ENCODE measurements at regions not wholly inside any gene's neighbourhood (a gene's known extent, or its start where the extent isn't known, plus 50 kb on each side); places are given as distances from the start of the nearest gene placed in this dataset.

DNA sequence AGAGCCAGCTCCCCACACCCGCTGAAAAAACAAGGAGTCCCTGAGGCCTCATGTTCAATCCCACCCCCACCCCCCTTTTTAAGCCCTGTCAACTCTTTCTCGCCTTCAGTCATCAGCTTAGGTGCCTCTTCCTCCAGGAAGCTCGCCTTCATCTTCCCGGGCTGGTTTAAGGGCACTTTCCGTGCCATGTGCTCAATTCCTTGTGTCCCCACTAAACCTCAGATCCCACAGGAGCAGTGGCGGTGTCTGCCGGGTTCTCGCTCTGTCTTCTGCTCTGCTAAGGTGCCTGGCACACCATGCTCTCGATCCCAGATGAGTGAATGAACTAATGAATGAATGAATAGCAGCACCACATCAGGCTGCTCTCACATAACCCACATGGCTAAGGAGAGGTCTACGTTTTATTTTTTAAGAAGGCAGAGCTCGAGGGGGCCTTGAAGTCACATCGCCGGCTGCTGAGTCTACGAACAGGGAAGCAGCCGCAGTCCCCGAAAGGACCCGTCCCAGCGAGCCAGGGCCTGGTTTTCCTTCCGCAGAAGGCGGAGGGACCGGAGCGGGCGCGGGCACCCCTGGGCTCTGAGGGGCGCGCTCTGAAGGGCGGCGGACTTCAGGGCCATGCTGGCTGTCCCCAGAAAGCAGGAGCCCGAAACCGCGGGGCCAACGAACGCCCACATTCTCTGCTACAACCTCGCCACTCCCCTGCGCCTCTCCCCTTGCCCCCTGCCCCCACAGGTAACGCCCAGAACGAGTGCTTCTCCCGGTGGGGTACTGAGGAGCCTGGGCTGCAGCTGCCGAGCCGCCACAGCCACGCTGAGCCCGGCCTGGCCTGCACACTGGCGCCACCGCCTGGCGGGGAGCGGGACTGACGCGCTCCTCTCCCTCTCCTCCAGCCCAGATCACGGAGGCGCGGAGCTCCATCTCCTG is 73.4 kb upstream of the KCNMA1 start:
- peak; percentile 15 to 39 for DNase-seq (ENCODE audit: low read depth in 2 of 2, low spot score in 1 of 2)

DNA sequence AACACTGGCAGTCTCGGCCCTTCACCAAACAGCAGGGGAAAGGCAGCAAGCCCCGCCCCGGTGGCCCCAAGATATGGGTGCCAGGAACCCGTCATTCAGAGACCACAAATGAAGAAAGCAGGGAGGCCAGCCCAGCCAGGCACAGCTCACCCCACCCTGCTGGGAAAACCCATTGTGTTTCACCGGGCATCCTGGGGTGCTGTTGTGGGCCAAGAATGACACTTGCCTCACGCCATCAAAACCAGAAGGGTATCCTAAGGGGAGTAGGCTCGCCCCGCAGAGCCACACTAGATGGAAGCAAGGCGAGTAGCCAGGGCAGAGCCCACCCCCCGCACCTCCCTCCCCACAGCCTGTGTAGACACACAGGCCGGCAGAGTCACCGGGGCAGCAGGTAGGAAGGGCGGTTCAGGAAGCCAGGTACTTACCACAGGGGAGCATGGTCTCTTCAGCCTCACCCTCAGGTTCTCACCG is 72.5 kb upstream of the KCNMA1 start:
- no peak for DNase-seq (ENCODE audit: low read depth in 2 of 2, low spot score in 1 of 2)

DNA sequence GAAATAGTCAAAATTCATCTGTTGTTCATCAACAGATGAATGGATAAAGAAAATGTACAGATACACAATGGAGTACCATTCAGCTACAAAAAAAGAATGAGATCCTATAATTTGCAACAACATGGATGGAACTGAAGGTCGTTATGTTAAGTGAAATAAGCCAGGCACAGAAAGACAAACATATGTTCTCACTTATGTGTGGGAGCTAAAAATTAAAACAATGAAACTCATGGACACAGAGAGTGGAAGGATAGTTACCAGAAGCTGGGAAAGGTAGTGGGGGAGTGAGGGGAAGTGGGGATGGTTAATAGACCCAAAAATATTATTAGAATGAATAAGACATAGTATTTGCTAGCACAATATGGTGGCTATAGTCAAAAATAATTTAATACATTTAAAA is 70.0 kb upstream of the KCNMA1 start:
- DNase-seq (ENCODE audit: low read depth in 2 of 2, low spot score in 1 of 2): no peak

GRCh38 chr10:77702166-77702565 is 64.6 kb upstream of the KCNMA1 start:
- DNase-seq (ENCODE audit: low read depth in 2 of 2, low spot score in 1 of 2): no peak

DNA sequence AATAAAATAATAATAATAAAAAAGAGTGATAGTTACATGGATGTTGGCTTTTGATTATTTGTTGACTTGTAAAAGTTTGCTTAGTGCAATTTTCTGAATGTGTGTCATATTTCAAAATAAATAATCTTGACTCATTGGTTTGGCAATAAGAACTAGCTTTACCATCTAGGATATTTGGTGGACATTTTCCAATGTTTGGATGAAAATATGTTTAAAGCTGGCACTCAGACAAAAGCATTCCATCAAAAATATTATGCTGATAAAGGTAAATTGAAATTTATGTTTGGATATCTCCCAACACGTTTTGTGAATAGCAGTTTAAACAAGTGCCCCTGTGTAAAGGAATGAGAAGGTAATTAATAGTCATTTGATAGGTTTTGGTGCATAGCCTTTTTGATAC is 62.5 kb upstream of the KCNMA1 start:
- no peak for DNase-seq (ENCODE audit: low read depth in 2 of 2, low spot score in 1 of 2)

DNA sequence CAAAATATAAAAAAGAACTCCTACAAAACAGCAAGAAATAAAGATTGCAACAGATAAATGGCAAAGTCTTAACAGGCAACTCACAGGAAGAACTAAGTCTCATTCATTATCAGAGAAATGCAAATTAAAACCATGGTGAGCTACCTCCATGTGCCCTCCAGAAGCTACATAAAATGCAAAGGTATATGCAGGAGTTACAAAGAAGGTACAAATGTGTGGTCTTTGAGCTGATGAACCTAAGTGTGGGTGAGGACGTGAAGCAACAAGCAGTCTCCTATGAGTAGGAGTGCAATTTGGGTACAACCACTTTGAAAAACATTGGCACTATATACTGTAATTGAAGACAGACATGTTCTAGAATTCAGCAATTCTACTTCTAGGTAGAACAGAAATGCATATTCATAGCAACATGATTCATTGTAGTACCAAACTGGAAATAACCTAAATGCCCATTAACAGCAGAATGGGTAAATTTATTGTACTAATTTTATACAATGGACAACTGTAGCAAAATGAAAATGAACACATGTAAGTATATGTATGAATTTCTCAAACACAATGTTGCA is 61.6 kb upstream of the KCNMA1 start:
- DNase-seq (ENCODE audit: low read depth in 2 of 2, low spot score in 1 of 2): no peak

DNA sequence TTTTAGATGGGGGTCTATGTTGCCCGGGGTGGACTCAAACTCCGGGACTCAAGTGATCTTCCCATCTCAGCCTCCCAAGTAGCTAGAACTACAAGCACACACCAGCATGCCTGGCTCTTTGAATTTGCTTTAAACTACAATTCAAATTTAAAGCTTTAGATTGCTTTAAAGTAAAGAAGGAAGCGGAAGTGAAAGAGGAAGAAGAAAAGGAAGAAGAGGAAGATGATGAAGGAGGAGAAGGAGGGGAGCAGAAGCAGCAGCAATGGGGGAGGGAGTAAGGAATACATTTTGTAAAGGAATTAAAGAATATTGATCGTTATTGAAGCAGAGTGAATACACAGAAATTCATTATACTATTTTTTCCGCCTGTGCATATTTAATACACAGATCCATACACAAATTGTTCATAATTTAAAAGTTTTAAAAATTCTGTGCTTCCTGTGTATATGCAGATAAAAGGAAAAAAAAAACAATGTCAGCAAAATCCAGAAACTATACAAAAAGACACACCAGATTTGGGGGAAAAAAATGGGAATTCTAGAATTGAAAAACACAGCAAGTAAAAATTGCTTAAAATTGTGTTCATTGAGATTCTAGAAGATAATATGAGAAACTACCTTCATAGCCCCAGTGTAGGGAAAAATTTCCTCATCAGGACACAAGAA is 60.8 kb upstream of the KCNMA1 start:
- DNase-seq (ENCODE audit: low read depth in 2 of 2, low spot score in 1 of 2): no peak

DNA sequence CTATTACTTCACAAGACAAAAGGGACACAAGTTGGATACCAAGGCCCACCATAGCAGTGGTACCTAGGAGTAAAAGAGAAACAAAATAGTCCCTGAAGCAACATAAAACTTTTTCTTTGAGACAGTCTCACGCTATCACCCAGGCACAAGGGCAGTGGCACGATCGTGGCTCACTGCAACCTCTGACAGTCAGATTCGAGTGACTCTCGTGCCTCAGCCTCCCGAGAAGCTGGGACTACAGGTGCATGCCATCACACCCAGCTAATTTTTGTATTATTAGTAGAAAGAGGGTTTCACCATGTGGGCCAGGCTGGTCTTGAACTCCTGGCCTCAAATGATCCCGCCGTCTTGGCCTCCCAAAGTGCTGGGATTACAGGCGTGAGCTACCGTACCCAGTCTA is 59.0 kb upstream of the KCNMA1 start:
- DNase-seq (ENCODE audit: low read depth in 2 of 2, low spot score in 1 of 2): no peak

- no peak for DNase-seq (ENCODE audit: low read depth in 2 of 2, low spot score in 1 of 2)
Observed at GRCh38 chr10:77695186-77695585, 57.6 kb upstream of the KCNMA1 start.

- DNase-seq (ENCODE audit: low read depth in 2 of 2, low spot score in 1 of 2): no peak
Observed at GRCh38 chr10:77692782-77693181, 55.2 kb upstream of the KCNMA1 start.

DNA sequence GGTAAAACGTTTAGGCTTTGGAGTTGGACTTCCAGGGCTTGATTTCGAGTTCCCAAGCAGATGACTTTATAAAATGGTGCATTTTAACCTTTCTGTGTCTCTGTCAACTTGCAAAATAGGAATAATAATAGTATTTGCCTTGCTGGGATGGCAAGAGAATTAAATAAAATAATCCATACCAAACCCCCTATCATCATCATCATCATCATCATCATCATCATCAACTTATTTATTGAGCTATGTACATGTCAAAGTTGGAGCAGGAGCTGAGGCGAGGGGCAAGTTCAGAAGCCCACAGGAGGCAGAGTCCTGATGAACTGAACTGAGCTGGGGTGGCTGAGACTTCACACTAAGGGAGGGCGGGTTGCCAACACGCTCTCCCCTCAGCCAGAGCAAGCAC is 51.7 kb upstream of the KCNMA1 start:
- DNase-seq (ENCODE audit: low read depth in 2 of 2, low spot score in 1 of 2): no peak

DNA sequence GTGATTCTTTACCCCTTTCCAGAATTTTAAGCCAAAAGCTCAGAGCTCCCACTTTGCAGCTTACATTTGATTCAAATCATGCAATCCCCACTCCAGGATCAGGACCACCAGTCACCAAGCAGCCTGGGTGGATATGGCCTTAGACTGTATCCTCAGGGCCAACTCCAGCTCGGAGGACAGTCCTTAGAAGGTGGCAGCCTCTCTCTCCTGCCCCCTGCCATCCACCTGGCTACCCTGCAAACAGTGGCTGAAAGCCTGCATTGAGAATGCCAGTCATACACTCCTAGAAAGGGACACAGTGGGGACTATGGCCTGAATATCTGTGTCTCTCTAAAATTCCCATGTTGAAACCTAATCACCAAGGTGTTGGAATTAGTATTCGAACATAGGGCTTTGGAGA is 50.0 kb upstream of the KCNMA1 start:
- DNase-seq (ENCODE audit: low read depth in 2 of 2, low spot score in 1 of 2): no peak
